T follicular helper cell (primary cell): ENCODE measurements at regions not wholly inside any gene's neighbourhood (a gene's known extent, or its start where the extent isn't known, plus 50 kb on each side); places are given as distances from the start of the nearest gene placed in this dataset.

Experiments used
- DNase-seq: peaks from one replicate; pipeline ENCODE4 v3.0.0-alpha.2; 2020; ENCODE audit warnings: low read depth

- no peak for DNase-seq
Observed at GRCh38 chr16:85376292-85377095, 236.6 kb upstream of the GSE1 start.

- DNase-seq = no peak
Observed at GRCh38 chr16:85377388-85378144, 235.6 kb upstream of the GSE1 start.

GRCh38 chr16:85378145-85379040 lies 234.7 kb upstream of the GSE1 start:
- DNase-seq = no peak

- DNase-seq = no peak
Observed at GRCh38 chr16:85379041-85380001, 233.8 kb upstream of the GSE1 start.

- no peak for DNase-seq
Observed at GRCh38 chr16:85380002-85380395, 233.1 kb upstream of the GSE1 start.

GRCh38 chr16:85380905-85381737 lies 232.0 kb upstream of the GSE1 start:
- DNase-seq = no peak

- no peak for DNase-seq
Observed at GRCh38 chr16:85381738-85382592, 231.2 kb upstream of the GSE1 start.

- no peak for DNase-seq
Observed at GRCh38 chr16:85382717-85383118, 230.4 kb upstream of the GSE1 start.

- DNase-seq = no peak
Observed at GRCh38 chr16:85383836-85384832, 229.0 kb upstream of the GSE1 start.

- DNase-seq = no peak
Observed at GRCh38 chr16:85384833-85385462, 228.2 kb upstream of the GSE1 start.

GRCh38 chr16:85385463-85386331 lies 227.4 kb upstream of the GSE1 start:
- no peak for DNase-seq

GRCh38 chr16:85386467-85387170 lies 226.5 kb upstream of the GSE1 start:
- DNase-seq = no peak

- DNase-seq = no peak
Observed at GRCh38 chr16:85387171-85387507, 226.0 kb upstream of the GSE1 start.

- DNase-seq = no peak
Observed at GRCh38 chr16:85387731-85388295, 225.3 kb upstream of the GSE1 start.

GRCh38 chr16:85389679-85390470 lies 223.2 kb upstream of the GSE1 start:
- no peak for DNase-seq
